ENCODE measurements at regions not wholly inside any gene's neighbourhood (a gene's known extent, or its start where the extent isn't known, plus 50 kb on each side); places are given as distances from the start of the nearest gene placed in this dataset.

DNA sequence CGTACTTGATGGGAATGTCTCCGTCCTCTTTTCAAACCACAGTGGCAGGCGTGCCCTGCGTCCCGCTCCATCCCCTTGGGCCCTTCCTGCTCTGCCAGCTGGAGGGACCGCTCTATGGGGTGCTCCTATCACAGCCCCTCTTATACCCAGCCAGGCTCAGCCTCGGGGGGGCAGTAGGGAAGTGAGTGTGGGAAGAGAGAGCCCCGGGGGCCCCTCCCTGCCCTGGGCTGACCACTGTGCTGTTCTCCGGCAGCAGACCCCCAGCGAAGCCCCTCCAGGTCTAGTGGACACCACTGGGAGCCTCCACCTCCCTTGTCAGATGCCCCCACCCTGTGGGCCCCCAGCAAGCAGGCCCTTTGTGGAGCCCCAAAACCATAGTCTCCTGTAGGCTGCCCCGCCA is 572.5 kb downstream of the BRD1 start:
- DNase-seq, result no peak
- no peak for ATAC-seq (ENCODE audit: low read depth)
- POLR2A ChIA-PET (ENCODE audit: unreplicated experiment), result no interaction called here
- H2BK5ac ChIP-seq (ENCODE audit: low read depth, low read length, poor library complexity, severe bottlenecking), result no peak overlapping the region
- H3K56ac ChIP-seq (ENCODE audit: extremely low read depth, insufficient read depth, low read length), result no peak overlapping the region
- no peak overlapping the region for H3K27ac ChIP-seq (ENCODE audit: insufficient read depth, low read length)
- no peak overlapping the region for H3K4ac ChIP-seq (ENCODE audit: low read depth, low read length)
- CTCF ChIA-PET, result no interaction called here
- H3K4me3 ChIP-seq (ENCODE audit: insufficient read depth, low read depth, low read length), result no peak overlapping the region
- no peak overlapping the region for H3K18ac ChIP-seq (ENCODE audit: low read depth, low read length)
- no peak overlapping the region for H2AK5ac ChIP-seq (ENCODE audit: low read depth, low read length)
- no peaks in the 10 kb centered on the region for H3K4me1 ChIP-seq (ENCODE audit: control insufficient read depth, insufficient read depth, low read length)
- intact Hi-C loops (cut with micrococcal nuclease) (no loop called here), in situ Hi-C loops (cut with MboI; ENCODE audit: low sequenced_read_pairs) (no loop called here), dilution Hi-C loops (cut with HindIII; ENCODE audit: low sequenced_read_pairs, unreplicated experiment) (no loop called here)
- H2BK120ac ChIP-seq (ENCODE audit: low read depth, low read length), result no peak overlapping the region
- no peak overlapping the region for H2AK9ac ChIP-seq (replicated peaks; ENCODE audit: low read depth, low read length, poor library complexity)
- H3K27me3 ChIP-seq (ENCODE audit: control insufficient read depth, insufficient read depth, low read length), result no peaks in the 10 kb centered on the region
- H3K79me1 ChIP-seq (ENCODE audit: low read depth in 1 of 2, low read length in 2 of 2), result no peaks in the 10 kb centered on the region
- no peak overlapping the region for H4K91ac ChIP-seq (ENCODE audit: insufficient read depth, low read depth, low read length)
- TF ChIP-seq, protein P1, sequence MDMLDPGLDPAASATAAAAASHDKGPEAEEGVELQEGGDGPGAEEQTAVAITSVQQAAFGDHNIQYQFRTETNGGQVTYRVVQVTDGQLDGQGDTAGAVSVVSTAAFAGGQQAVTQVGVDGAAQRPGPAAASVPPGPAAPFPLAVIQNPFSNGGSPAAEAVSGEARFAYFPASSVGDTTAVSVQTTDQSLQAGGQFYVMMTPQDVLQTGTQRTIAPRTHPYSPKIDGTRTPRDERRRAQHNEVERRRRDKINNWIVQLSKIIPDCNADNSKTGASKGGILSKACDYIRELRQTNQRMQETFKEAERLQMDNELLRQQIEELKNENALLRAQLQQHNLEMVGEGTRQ (IDR thresholded peaks at IDR 0.05; ENCODE audit: low read depth, low read length), result no peak
- TF ChIP-seq MXI1 (IDR thresholded peaks at IDR 0.05; ENCODE audit: borderline replicate concordance, low read depth, low read length) (no peak), MAFK (IDR thresholded peaks at IDR 0.05; ENCODE audit: low read depth, low read length) (no peak), RFX5 (IDR thresholded peaks at IDR 0.05; ENCODE audit: low read depth, low read length) (no peak), BHLHE40 (IDR thresholded peaks at IDR 0.05; ENCODE audit: low read depth, low read length) (no peak), MAZ (IDR thresholded peaks at IDR 0.05; ENCODE audit: borderline replicate concordance, low read depth, low read length) (no peak), SMC3 (IDR thresholded peaks at IDR 0.05; ENCODE audit: low read depth, low read length) (no peak), RAD21 (IDR thresholded peaks at IDR 0.05; ENCODE audit: low read length) (no peak), NFE2L2 (IDR thresholded peaks at IDR 0.05; ENCODE audit: low read depth, low read length) (no peak), RCOR1 (IDR thresholded peaks at IDR 0.05; ENCODE audit: insufficient replicate concordance, low read length) (no peak), POLR2A (IDR thresholded peaks at IDR 0.05; ENCODE audit: low read depth, low read length) (no peak), FOS (IDR thresholded peaks at IDR 0.05; ENCODE audit: low read depth, low read length) (no peak), CHD1 (IDR thresholded peaks at IDR 0.05; ENCODE audit: low read depth, low read length) (no peak)
- TF ChIP-seq, protein P2, sequence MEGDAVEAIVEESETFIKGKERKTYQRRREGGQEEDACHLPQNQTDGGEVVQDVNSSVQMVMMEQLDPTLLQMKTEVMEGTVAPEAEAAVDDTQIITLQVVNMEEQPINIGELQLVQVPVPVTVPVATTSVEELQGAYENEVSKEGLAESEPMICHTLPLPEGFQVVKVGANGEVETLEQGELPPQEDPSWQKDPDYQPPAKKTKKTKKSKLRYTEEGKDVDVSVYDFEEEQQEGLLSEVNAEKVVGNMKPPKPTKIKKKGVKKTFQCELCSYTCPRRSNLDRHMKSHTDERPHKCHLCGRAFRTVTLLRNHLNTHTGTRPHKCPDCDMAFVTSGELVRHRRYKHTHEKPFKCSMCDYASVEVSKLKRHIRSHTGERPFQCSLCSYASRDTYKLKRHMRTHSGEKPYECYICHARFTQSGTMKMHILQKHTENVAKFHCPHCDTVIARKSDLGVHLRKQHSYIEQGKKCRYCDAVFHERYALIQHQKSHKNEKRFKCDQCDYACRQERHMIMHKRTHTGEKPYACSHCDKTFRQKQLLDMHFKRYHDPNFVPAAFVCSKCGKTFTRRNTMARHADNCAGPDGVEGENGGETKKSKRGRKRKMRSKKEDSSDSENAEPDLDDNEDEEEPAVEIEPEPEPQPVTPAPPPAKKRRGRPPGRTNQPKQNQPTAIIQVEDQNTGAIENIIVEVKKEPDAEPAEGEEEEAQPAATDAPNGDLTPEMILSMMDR (conservative IDR thresholded peaks at IDR 0.05; ENCODE audit: low read depth, low read length), result no peak
- TF ChIP-seq, protein P3, sequence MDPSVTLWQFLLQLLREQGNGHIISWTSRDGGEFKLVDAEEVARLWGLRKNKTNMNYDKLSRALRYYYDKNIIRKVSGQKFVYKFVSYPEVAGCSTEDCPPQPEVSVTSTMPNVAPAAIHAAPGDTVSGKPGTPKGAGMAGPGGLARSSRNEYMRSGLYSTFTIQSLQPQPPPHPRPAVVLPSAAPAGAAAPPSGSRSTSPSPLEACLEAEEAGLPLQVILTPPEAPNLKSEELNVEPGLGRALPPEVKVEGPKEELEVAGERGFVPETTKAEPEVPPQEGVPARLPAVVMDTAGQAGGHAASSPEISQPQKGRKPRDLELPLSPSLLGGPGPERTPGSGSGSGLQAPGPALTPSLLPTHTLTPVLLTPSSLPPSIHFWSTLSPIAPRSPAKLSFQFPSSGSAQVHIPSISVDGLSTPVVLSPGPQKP (IDR thresholded peaks at IDR 0.05; ENCODE audit: borderline replicate concordance, low read depth, low read length), result no peak
- no peak overlapping the region for H4K8ac ChIP-seq (ENCODE audit: low read depth in 2 of 2, low read length in 2 of 2)
- H2BK15ac ChIP-seq (ENCODE audit: low read depth, low read length), result no peak overlapping the region
- H3K36me3 ChIP-seq (ENCODE audit: control insufficient read depth, insufficient read depth, low read length), result no peaks in the 10 kb centered on the region
- H4K20me1 ChIP-seq (ENCODE audit: insufficient read depth, low read length), result no peaks in the 10 kb centered on the region
- WGBS, 2 experiments (ENCODE audit: extremely low coverage in 2 of 2, insufficient read length in 1 of 2), result 63% methylated on average over 1 of the region's 11 CpGs; no CpG with 5 or more reads in 1 of the 2 experiments
- H2BK20ac ChIP-seq (ENCODE audit: low read depth, low read length), result no peak overlapping the region
- no peak overlapping the region for H3K4me2 ChIP-seq (ENCODE audit: low read depth, low read length)
- no peak overlapping the region for H4K5ac ChIP-seq (ENCODE audit: low read depth, low read length)
- no TSS peak for BruUV-seq (replicated peaks)
- no peak overlapping the region for H3K9ac ChIP-seq (ENCODE audit: low read depth, low read length)
- no peak overlapping the region for H3K14ac ChIP-seq (replicated peaks; ENCODE audit: low read depth, low read length)
- H3K9me1 ChIP-seq (ENCODE audit: insufficient read depth, low read length), result no peaks in the 10 kb centered on the region
- peaks cover 44% of the 10 kb centered on the region for H3K9me3 ChIP-seq (ENCODE audit: control insufficient read depth, insufficient read depth, low read length)
- no peak overlapping the region for H2AFZ ChIP-seq (replicated peaks; ENCODE audit: low read length, poor library complexity)
- no peak overlapping the region for H3K23ac ChIP-seq (ENCODE audit: low read depth, low read length)

Measured in IMR-90 (cell line).